ENCODE measurements at regions not wholly inside any gene's neighbourhood (a gene's known extent, or its start where the extent isn't known, plus 50 kb on each side); places are given as distances from the start of the nearest gene placed in this dataset.
"Not testable (repeated sequence)": the region's sequence is repeated elsewhere in the genome, so short reads cannot be mapped to it uniquely, and the experiment has no call there.

DNA sequence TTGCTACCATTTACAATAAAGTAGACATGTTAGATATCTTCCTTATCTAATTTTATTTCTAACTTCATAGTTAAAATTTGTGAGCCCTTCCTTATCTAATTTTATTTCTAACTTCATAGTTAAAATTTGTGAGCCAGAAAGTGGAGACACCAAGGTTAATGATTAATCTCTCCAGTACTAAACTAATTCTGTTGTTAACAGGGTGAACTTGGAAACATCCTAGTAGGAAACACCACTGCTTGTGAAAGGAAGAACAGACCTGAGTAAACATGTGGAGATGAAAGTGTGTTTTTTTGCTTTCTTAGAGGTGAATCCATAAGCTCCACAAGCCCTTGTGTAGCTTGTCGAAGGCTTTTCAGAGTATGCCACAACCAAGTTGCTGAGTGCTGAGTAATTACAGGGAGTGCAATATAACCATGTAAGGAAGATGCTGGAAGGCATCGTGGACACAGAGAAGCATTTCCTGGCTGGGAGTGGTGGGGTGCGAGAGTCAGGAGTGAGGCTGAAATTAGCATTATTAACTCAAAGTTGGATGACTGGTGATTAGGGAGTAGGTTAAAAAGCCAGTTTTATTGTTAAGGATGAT is 118.6 kb upstream of the NEIL3 start:
- Histone ChIP-seq H4K20me1 (ENCODE audit: insufficient read depth, low read length) (no peaks in the 10 kb centered on the region), H2AFZ (ENCODE audit: low read length) (no peak overlapping the region), H3K9me2 (ENCODE audit: insufficient read depth, low read length) (no peaks in the 10 kb centered on the region), H3K4me1 (ENCODE audit: insufficient read depth, low read length, poor library complexity, severe bottlenecking) (no peaks in the 10 kb centered on the region), H3K79me2 (ENCODE audit: insufficient read depth, low read depth, low read length) (no peaks in the 10 kb centered on the region), H3K27ac (ENCODE audit: low read depth, low read length, poor library complexity, severe bottlenecking) (no peak overlapping the region), H3K4me3 (ENCODE audit: low read depth, low read length, poor library complexity, severe bottlenecking) (no peak overlapping the region), H3K36me3 (ENCODE audit: insufficient read depth, low read length) (no peaks in the 10 kb centered on the region), H3K9me3 (ENCODE audit: low read length) (no peaks in the 10 kb centered on the region), H3K4me2 (ENCODE audit: low read length) (no peak overlapping the region)
- no TSS peak for BruUV-seq (replicated peaks)
- ChIA-PET CTCF (ENCODE audit: unreplicated experiment) (no interaction called here), POLR2A (interaction anchor here (0.9 kb wide), 1 partner anchor 9 kb away, joined by 3 read pairs; no protein-coding TSS in a partner anchor)
- TF ChIP-seq EZH2phosphoT487 (IDR thresholded peaks at IDR 0.05; ENCODE audit: borderline replicate concordance, low read depth, low read length) = no peak
- TF ChIP-seq, protein P1, sequence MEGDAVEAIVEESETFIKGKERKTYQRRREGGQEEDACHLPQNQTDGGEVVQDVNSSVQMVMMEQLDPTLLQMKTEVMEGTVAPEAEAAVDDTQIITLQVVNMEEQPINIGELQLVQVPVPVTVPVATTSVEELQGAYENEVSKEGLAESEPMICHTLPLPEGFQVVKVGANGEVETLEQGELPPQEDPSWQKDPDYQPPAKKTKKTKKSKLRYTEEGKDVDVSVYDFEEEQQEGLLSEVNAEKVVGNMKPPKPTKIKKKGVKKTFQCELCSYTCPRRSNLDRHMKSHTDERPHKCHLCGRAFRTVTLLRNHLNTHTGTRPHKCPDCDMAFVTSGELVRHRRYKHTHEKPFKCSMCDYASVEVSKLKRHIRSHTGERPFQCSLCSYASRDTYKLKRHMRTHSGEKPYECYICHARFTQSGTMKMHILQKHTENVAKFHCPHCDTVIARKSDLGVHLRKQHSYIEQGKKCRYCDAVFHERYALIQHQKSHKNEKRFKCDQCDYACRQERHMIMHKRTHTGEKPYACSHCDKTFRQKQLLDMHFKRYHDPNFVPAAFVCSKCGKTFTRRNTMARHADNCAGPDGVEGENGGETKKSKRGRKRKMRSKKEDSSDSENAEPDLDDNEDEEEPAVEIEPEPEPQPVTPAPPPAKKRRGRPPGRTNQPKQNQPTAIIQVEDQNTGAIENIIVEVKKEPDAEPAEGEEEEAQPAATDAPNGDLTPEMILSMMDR (conservative IDR thresholded peaks at IDR 0.05; ENCODE audit: low read length) = no peak
- intact Hi-C loops (cut with micrococcal nuclease; ENCODE audit: unreplicated experiment) = no loop called here
- no peak for DNase-seq (ENCODE audit: low spot score)

DNA sequence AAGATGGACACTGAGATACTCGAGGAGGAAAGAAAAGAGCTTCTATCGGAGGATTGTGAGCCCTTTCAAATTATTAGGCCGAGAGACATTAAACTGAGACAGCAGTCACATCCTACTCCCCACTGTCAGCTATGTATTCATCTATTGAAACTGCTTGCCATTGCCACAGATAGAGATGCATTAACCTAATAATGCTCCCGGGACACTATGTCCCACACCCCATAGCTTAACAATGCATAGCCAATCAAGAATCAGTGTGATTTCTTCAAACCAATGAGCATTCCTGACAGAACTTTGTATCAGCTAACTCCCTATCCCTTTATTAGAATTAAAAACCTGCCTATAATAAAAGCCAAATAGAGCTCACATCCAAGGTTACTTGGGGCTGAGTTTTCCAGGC is 118.1 kb upstream of the NEIL3 start:
- no peaks in the 10 kb centered on the region for H4K20me1 ChIP-seq (ENCODE audit: insufficient read depth, low read length)
- DNase-seq (ENCODE audit: low spot score) = no peak
- no peak overlapping the region for H3K27ac ChIP-seq (ENCODE audit: low read depth, low read length, poor library complexity, severe bottlenecking)
- H3K4me3 ChIP-seq (ENCODE audit: low read depth, low read length, poor library complexity, severe bottlenecking) = no peak overlapping the region
- TF ChIP-seq, protein P1 (conservative IDR thresholded peaks at IDR 0.05; ENCODE audit: low read length) = no peak
- TF ChIP-seq EZH2phosphoT487 (IDR thresholded peaks at IDR 0.05; ENCODE audit: borderline replicate concordance, low read depth, low read length) = no peak
- no peaks in the 10 kb centered on the region for H3K9me3 ChIP-seq (ENCODE audit: low read length)
- H3K9me2 ChIP-seq (ENCODE audit: insufficient read depth, low read length) = no peaks in the 10 kb centered on the region
- no TSS peak for BruUV-seq (replicated peaks)
- CTCF ChIA-PET (ENCODE audit: unreplicated experiment) = no interaction called here
- H3K79me2 ChIP-seq (ENCODE audit: insufficient read depth, low read depth, low read length) = no peaks in the 10 kb centered on the region
- no peak overlapping the region for H3K4me2 ChIP-seq (ENCODE audit: low read length)
- POLR2A ChIA-PET = interaction anchor here (0.5 to 1.6 kb wide), 3 partner anchors 9 to 94 kb away, joined by 3 to 4 read pairs (median 3); no protein-coding TSS in a partner anchor
- no peaks in the 10 kb centered on the region for H3K4me1 ChIP-seq (ENCODE audit: insufficient read depth, low read length, poor library complexity, severe bottlenecking)
- H3K36me3 ChIP-seq (ENCODE audit: insufficient read depth, low read length) = no peaks in the 10 kb centered on the region
- no peak overlapping the region for H2AFZ ChIP-seq (ENCODE audit: low read length)
- intact Hi-C loops (cut with micrococcal nuclease; ENCODE audit: unreplicated experiment) = no loop called here

DNA sequence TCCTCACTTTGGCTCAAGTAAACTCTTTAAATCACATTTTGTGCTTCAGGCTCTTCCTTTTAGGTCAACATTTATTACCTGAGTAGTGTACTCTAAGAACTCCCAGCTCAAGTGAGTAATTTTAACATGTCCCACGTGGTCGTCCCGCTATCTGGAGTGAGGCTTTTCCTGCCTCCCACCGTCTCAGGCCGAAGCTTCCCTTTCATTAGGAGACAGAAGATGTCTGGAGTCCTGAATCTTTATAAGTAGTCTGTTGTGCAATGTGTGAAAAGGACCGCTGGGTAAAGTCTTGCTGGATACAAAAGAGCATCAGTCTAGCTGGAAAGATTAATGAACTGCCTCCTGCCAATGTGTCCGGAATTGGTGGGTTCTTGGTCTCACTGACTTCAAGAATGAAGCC is 117.7 kb upstream of the NEIL3 start:
- Histone ChIP-seq H3K4me2 (ENCODE audit: low read length) (no peak overlapping the region), H2AFZ (ENCODE audit: low read length) (no peak overlapping the region), H3K27ac (ENCODE audit: low read depth, low read length, poor library complexity, severe bottlenecking) (no peak overlapping the region), H3K4me1 (ENCODE audit: insufficient read depth, low read length, poor library complexity, severe bottlenecking) (no peaks in the 10 kb centered on the region), H3K36me3 (ENCODE audit: insufficient read depth, low read length) (no peaks in the 10 kb centered on the region), H3K9me3 (ENCODE audit: low read length) (no peaks in the 10 kb centered on the region), H3K9me2 (ENCODE audit: insufficient read depth, low read length) (no peaks in the 10 kb centered on the region), H4K20me1 (ENCODE audit: insufficient read depth, low read length) (no peaks in the 10 kb centered on the region), H3K4me3 (ENCODE audit: low read depth, low read length, poor library complexity, severe bottlenecking) (no peak overlapping the region), H3K79me2 (ENCODE audit: insufficient read depth, low read depth, low read length) (no peaks in the 10 kb centered on the region)
- TF ChIP-seq, protein P1 (conservative IDR thresholded peaks at IDR 0.05; ENCODE audit: low read length) = no peak
- intact Hi-C loops (cut with micrococcal nuclease; ENCODE audit: unreplicated experiment) = no loop called here
- no peak for DNase-seq (ENCODE audit: low spot score)
- CTCF ChIA-PET (ENCODE audit: unreplicated experiment) = no interaction called here
- BruUV-seq (replicated peaks) = no TSS peak
- POLR2A ChIA-PET = interaction anchor here (0.5 to 1.6 kb wide), 3 partner anchors 9 to 95 kb away, joined by 3 to 4 read pairs (median 3); no protein-coding TSS in a partner anchor

DNA sequence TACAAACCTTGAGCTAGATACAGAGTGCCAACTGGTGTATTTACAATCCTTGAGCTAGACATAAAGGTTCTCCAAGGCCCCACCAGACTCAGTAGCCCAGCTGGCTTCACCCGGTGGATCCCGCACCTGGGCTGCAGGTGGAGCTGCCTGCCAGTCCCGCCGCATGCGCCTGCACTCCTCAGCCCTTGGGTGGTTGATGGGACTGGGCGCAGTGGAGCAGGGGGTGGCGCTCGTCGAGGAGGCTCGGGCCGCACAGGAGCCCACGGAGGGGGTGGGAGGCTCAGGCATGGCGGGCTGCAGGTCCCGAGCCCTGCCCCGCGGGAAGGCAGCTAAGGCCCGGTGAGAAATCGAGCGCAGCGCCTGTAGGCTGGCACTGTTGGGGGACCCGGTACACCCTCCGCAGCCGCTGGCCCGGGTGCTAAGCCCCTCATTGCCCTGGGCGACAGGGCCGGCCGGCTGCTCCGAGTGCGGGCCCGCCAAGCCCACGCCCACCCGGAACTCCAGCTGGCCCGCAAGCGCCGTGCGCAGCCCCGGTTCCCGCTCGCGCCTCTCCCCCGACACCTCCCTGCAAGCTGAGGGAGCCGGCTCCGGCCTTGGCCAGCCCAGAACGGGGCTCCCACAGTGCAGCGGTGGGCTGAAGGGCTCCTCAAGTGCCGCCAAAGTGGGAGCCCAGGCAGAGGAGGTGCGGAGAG is 116.5 kb upstream of the NEIL3 start:
- intact Hi-C loops (cut with micrococcal nuclease; ENCODE audit: unreplicated experiment); H3K27ac ChIP-seq (ENCODE audit: low read depth, low read length, poor library complexity, severe bottlenecking); H3K4me2 ChIP-seq (ENCODE audit: low read length); CTCF ChIA-PET (ENCODE audit: unreplicated experiment); DNase-seq (ENCODE audit: low spot score); H3K9me3 ChIP-seq (ENCODE audit: low read length); H3K36me3 ChIP-seq (ENCODE audit: insufficient read depth, low read length); H3K79me2 ChIP-seq (ENCODE audit: insufficient read depth, low read depth, low read length); H3K9me2 ChIP-seq (ENCODE audit: insufficient read depth, low read length); H3K4me3 ChIP-seq (ENCODE audit: low read depth, low read length, poor library complexity, severe bottlenecking); BruUV-seq (replicated peaks); H4K20me1 ChIP-seq (ENCODE audit: insufficient read depth, low read length); H3K4me1 ChIP-seq (ENCODE audit: insufficient read depth, low read length, poor library complexity, severe bottlenecking); H2AFZ ChIP-seq (ENCODE audit: low read length): not testable (repeated sequence)
- POLR2A ChIA-PET = interaction anchor here (1.6 kb wide), 1 partner anchor 29 kb away, joined by 3 read pairs; no protein-coding TSS in a partner anchor
